Activated CD8-positive, alpha-beta memory T cell treated with anti-CD3 and anti-CD28 coated beads, Interleukin-2, amount 10 ng/mL, durations not matched to agents 7 days and 5 days (primary cell): ENCODE measurements at regions not wholly inside any gene's neighbourhood (a gene's known extent, or its start where the extent isn't known, plus 50 kb on each side); places are given as distances from the start of the nearest gene placed in this dataset.

Experiments used
- ATAC-seq: fragments of 150-1000 bp; cut with Tn5 transposase; one replicate; pipeline ENCODE4 v1.10.0; 2021; ENCODE audit warnings: moderate library complexity
- CTCF ChIA-PET: fragments of 350-600 bp; sonication (Branson Sonifier 250); formaldehyde crosslinking; loops from one replicate; lab custom pipeline; 2021; ENCODE audit warnings: antibody characterized with exemption; lab: Charles Lee
- DNase-seq: peaks from one replicate; pipeline ENCODE4 v3.0.0-alpha.2; 2020
- H3K27ac Mint-ChIP-seq: one replicate; pipeline ENCODE4 v1.8.0; 2021; ENCODE audit warnings: mild to moderate bottlenecking, mixed read lengths
- H3K27me3 Mint-ChIP-seq: one replicate; pipeline ENCODE4 v1.8.0; 2021; ENCODE audit warnings: mixed read lengths
- H3K36me3 Mint-ChIP-seq: one replicate; pipeline ENCODE4 v1.8.0; 2021; ENCODE audit warnings: mild to moderate bottlenecking, mixed read lengths
- H3K4me1 Mint-ChIP-seq: one replicate; pipeline ENCODE4 v1.8.0; 2021; ENCODE audit warnings: mixed read lengths
- H3K4me3 Mint-ChIP-seq: one replicate; pipeline ENCODE4 v1.8.0; 2021; ENCODE audit warnings: mild to moderate bottlenecking, moderate library complexity, mixed read lengths
- H3K9me3 Mint-ChIP-seq: one replicate; pipeline ENCODE4 v1.8.0; 2022; ENCODE audit warnings: low read depth, mixed read lengths

GRCh38 chr21:32192291-32193097, 86.4 kb downstream of the MIS18A start:
- no peaks in the 10 kb centered on the region for H3K9me3 Mint-ChIP-seq
- DNase-seq (no peak), ATAC-seq (no peak)
- no peak overlapping the region for H3K4me3 Mint-ChIP-seq
- CTCF ChIA-PET, result no interaction called here
- H3K36me3 Mint-ChIP-seq, result no peaks in the 10 kb centered on the region
- peaks cover 2% of the 10 kb centered on the region for H3K27me3 Mint-ChIP-seq
- H3K4me1 Mint-ChIP-seq, result no peaks in the 10 kb centered on the region
- H3K27ac Mint-ChIP-seq, result no peak overlapping the region

DNA sequence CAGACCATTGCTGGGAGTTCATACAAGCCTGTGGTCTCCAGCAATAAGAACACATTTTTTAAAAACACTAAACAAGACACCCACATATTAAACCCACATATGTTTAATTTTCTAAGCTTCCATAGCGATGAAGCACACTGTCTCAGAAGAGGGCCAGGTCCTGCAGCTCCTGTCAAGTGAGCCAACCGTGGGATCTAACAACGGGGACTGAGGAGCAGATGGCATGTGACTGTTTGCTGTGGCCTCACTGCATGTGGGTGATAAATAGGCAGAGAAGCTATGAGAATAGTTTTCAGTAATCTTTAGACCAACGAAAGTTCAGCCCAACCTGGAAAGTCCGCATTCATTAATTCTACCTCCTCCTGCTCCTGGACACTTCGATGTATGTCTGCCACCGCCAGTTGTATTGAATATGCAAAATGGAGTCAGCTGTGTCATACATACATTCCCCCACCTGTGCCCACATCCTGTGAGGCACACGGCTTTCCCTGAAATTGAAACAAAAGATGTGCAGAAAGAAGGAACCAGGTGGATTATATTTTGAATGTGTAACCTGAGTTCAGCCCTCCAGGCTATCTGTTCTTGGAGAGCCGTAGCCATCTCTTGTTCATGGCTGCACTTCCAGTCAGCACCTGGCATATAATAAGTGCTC, 88.2 kb downstream of the MIS18A start:
- Mint-ChIP-seq H3K27me3 (peaks cover 2% of the 10 kb centered on the region), H3K4me1 (no peaks in the 10 kb centered on the region), H3K27ac (no peak overlapping the region), H3K4me3 (no peak overlapping the region), H3K36me3 (no peaks in the 10 kb centered on the region), H3K9me3 (no peaks in the 10 kb centered on the region)
- no peak for ATAC-seq
- DNase-seq, result no peak
- CTCF ChIA-PET, result no interaction called here

GRCh38 chr21:32189688-32190483, 89.0 kb downstream of the MIS18A start:
- Mint-ChIP-seq H3K4me3 (no peak overlapping the region), H3K27me3 (peaks cover 2% of the 10 kb centered on the region), H3K9me3 (no peaks in the 10 kb centered on the region), H3K27ac (no peak overlapping the region), H3K36me3 (no peaks in the 10 kb centered on the region), H3K4me1 (no peaks in the 10 kb centered on the region)
- CTCF ChIA-PET, result no interaction called here
- no peak for DNase-seq
- no peak for ATAC-seq

GRCh38 chr21:32186804-32187203, 92.0 kb downstream of the MIS18A start:
- H3K27ac Mint-ChIP-seq, result no peak overlapping the region
- CTCF ChIA-PET, result no interaction called here
- H3K4me3 Mint-ChIP-seq, result no peak overlapping the region
- H3K27me3 Mint-ChIP-seq, result peaks cover 3% of the 10 kb centered on the region
- H3K4me1 Mint-ChIP-seq, result no peaks in the 10 kb centered on the region
- H3K9me3 Mint-ChIP-seq, result no peaks in the 10 kb centered on the region
- H3K36me3 Mint-ChIP-seq, result no peaks in the 10 kb centered on the region
- DNase-seq, result no peak
- ATAC-seq, result no peak

GRCh38 chr21:32185726-32186125, 93.1 kb downstream of the MIS18A start:
- Mint-ChIP-seq H3K4me3 (no peak overlapping the region), H3K27ac (no peak overlapping the region), H3K36me3 (no peaks in the 10 kb centered on the region), H3K27me3 (peaks cover 3% of the 10 kb centered on the region), H3K4me1 (no peaks in the 10 kb centered on the region), H3K9me3 (no peaks in the 10 kb centered on the region)
- ATAC-seq, result no peak
- DNase-seq, result no peak
- CTCF ChIA-PET, result no interaction called here

- ATAC-seq, result no peak
These were observed 93.7 kb downstream of the MIS18A start for GRCh38 chr21:32185103-32185502.

DNA sequence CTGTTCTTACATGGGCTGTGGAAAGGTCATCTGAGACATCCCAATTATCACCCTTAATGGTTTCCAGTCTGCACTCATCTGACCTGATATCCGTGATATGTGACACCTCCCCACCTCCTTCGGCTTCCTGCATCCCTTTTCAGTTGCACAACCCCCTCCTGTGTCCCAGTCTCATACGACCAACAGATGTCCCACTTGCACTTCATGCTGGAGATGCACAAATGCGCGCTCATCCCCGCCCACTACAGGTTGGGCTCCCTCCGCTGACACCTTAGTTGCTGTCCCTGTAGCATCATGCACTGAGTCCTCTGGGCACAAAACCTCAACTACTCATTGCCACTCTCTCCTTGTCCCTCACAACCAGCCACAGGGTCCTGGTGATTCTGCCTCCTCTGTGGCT, 94.4 kb downstream of the MIS18A start:
- Mint-ChIP-seq H3K27ac (no peak overlapping the region), H3K4me3 (no peak overlapping the region), H3K4me1 (no peaks in the 10 kb centered on the region), H3K27me3 (peaks cover 4% of the 10 kb centered on the region), H3K36me3 (no peaks in the 10 kb centered on the region), H3K9me3 (no peaks in the 10 kb centered on the region)
- CTCF ChIA-PET, result no interaction called here
- ATAC-seq, result no peak
- DNase-seq, result no peak

More at GRCh38 chr21:32185103-32185502, 93.7 kb downstream of the MIS18A start:
- H3K27ac Mint-ChIP-seq, result no peak overlapping the region
- CTCF ChIA-PET, result no interaction called here
- H3K36me3 Mint-ChIP-seq, result no peaks in the 10 kb centered on the region
- no peak for DNase-seq
- no peaks in the 10 kb centered on the region for H3K4me1 Mint-ChIP-seq
- H3K4me3 Mint-ChIP-seq, result no peak overlapping the region
- peaks cover 3% of the 10 kb centered on the region for H3K27me3 Mint-ChIP-seq
- H3K9me3 Mint-ChIP-seq, result no peaks in the 10 kb centered on the region

DNA sequence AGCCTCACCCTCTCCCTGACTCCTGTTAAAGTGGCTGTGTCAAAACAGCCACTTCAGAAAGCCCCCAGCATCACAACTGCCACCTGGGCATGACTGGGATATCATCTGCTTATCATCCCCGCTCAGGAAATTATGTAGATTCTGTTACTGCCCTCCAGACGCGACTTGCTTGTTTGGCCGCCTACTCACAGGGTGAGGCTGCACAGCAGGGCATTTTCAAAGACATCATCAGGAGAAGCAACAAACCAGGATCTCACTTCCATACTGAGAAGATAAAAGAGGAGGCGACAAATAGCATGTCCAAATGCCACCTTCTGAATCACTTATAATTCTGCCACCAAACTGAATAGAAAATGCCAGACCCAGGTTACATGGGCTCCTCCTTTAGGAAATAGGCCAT, 94.8 kb downstream of the MIS18A start:
- peaks cover 8% of the 10 kb centered on the region for H3K27me3 Mint-ChIP-seq
- CTCF ChIA-PET, result interaction anchor here (0.5 kb wide), 1 partner anchor 124 kb away, joined by 3 read pairs; no protein-coding TSS in a partner anchor
- H3K4me3 Mint-ChIP-seq, result no peak overlapping the region
- no peaks in the 10 kb centered on the region for H3K36me3 Mint-ChIP-seq
- no peaks in the 10 kb centered on the region for H3K9me3 Mint-ChIP-seq
- no peak for DNase-seq
- H3K4me1 Mint-ChIP-seq, result no peaks in the 10 kb centered on the region
- ATAC-seq, result no peak
- H3K27ac Mint-ChIP-seq, result no peak overlapping the region

- no peak for DNase-seq
- no peaks in the 10 kb centered on the region for H3K36me3 Mint-ChIP-seq
- no peak overlapping the region for H3K27ac Mint-ChIP-seq
- CTCF ChIA-PET, result interaction anchor here (0.5 kb wide), 1 partner anchor 124 kb away, joined by 3 read pairs; no protein-coding TSS in a partner anchor
- H3K4me1 Mint-ChIP-seq, result no peaks in the 10 kb centered on the region
- peaks cover 12% of the 10 kb centered on the region for H3K27me3 Mint-ChIP-seq
- no peaks in the 10 kb centered on the region for H3K9me3 Mint-ChIP-seq
- no peak overlapping the region for H3K4me3 Mint-ChIP-seq
- no peak for ATAC-seq
These were observed 95.5 kb downstream of the MIS18A start for GRCh38 chr21:32183396-32183795.

DNA sequence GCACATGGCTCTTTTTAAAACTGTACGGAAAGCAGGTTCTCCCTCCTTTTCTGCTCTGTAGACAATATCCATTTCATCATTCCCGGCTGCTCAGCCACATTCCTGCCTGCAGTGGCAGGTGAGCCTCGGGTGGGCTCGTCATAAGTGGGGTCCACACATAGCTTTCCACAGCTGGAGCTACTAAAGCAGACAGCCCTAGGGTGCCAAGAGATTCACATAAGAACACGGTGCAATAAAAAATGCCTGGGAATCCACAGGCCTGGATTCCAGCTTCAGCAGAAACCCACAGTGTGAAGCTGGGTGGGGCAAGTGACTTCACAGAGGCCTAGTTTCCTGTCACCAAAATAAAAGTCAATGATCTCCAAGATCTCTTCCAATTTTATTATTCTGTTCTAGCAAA, 96.4 kb downstream of the MIS18A start:
- H3K27me3 Mint-ChIP-seq, result peaks cover 13% of the 10 kb centered on the region
- H3K4me3 Mint-ChIP-seq, result no peak overlapping the region
- no peak overlapping the region for H3K27ac Mint-ChIP-seq
- H3K36me3 Mint-ChIP-seq, result no peaks in the 10 kb centered on the region
- CTCF ChIA-PET, result no interaction called here
- DNase-seq (no peak), ATAC-seq (no peak)
- no peaks in the 10 kb centered on the region for H3K4me1 Mint-ChIP-seq
- H3K9me3 Mint-ChIP-seq, result no peaks in the 10 kb centered on the region

GRCh38 chr21:32181457-32181856, 97.4 kb downstream of the MIS18A start:
- Mint-ChIP-seq H3K36me3 (no peaks in the 10 kb centered on the region), H3K27ac (no peak overlapping the region), H3K27me3 (peaks cover 17% of the 10 kb centered on the region), H3K4me3 (no peak overlapping the region), H3K9me3 (no peaks in the 10 kb centered on the region), H3K4me1 (no peaks in the 10 kb centered on the region)
- CTCF ChIA-PET, result no interaction called here
- DNase-seq, result no peak
- ATAC-seq, result no peak

GRCh38 chr21:32174819-32175218, 104.0 kb downstream of the MIS18A start:
- Mint-ChIP-seq H3K9me3 (no peaks in the 10 kb centered on the region), H3K4me3 (no peak overlapping the region), H3K36me3 (no peaks in the 10 kb centered on the region), H3K4me1 (no peaks in the 10 kb centered on the region), H3K27me3 (peaks cover 28% of the 10 kb centered on the region), H3K27ac (no peak overlapping the region)
- CTCF ChIA-PET, result no interaction called here
- no peak for ATAC-seq
- DNase-seq, result no peak

GRCh38 chr21:32173121-32173724, 105.6 kb downstream of the MIS18A start:
- no peak for DNase-seq
- CTCF ChIA-PET, result no interaction called here
- no peaks in the 10 kb centered on the region for H3K4me1 Mint-ChIP-seq
- no peak for ATAC-seq
- no peaks in the 10 kb centered on the region for H3K9me3 Mint-ChIP-seq
- no peak overlapping the region for H3K27ac Mint-ChIP-seq
- H3K36me3 Mint-ChIP-seq, result no peaks in the 10 kb centered on the region
- H3K4me3 Mint-ChIP-seq, result no peak overlapping the region
- peaks cover 28% of the 10 kb centered on the region for H3K27me3 Mint-ChIP-seq
